Mononuclear cell (primary cell): ENCODE measurements at regions not wholly inside any gene's neighbourhood (a gene's known extent, or its start where the extent isn't known, plus 50 kb on each side); places are given as distances from the start of the nearest gene placed in this dataset.

Experiments used
- H3K27me3 ChIP-seq: 2 replicates; pipeline ENCODE4 v1.6.0; 2011; ENCODE audit warnings: low read length, control low read depth; ENCODE audit not compliant: insufficient read depth
- H3K4me1 ChIP-seq: 2 replicates; pipeline ENCODE4 v1.5.1; 2011; ENCODE audit warnings: mild to moderate bottlenecking, low read length, control low read depth; ENCODE audit not compliant: insufficient read depth
- H3K4me3 ChIP-seq: 2 replicates; pipeline ENCODE4 v1.5.1; 2011; ENCODE audit warnings: mild to moderate bottlenecking, low read length, moderate library complexity
- H3K9me3 ChIP-seq: 2 replicates; pipeline ENCODE4 v1.5.1; 2011; ENCODE audit warnings: low read depth, mild to moderate bottlenecking, control low read depth, low read length

DNA sequence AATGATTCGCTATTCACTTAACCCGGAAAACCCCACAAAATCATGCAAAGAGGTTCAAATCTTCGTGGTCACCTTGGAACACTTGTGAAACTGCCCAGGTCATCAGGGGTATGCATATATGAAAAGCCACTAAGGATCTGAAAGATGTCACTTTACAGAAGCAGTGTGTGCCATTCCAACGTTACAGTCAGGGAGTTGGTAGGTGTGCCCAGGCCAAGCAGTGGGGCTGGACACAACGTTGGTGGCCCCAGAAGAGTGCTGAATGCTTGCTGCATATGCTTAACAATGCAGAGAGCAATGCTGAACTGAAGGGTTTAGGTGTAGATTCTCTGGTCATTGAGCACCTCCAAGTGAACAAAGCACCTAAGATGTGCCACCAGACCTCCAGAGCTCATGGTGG lies 51.1 kb upstream of the EIF5 start:
- peaks cover 50% of the 10 kb centered on the region for H3K27me3 ChIP-seq
- peaks cover 12% of the 10 kb centered on the region for H3K4me1 ChIP-seq
- no peak overlapping the region for H3K4me3 ChIP-seq
- no peaks in the 10 kb centered on the region for H3K9me3 ChIP-seq

DNA sequence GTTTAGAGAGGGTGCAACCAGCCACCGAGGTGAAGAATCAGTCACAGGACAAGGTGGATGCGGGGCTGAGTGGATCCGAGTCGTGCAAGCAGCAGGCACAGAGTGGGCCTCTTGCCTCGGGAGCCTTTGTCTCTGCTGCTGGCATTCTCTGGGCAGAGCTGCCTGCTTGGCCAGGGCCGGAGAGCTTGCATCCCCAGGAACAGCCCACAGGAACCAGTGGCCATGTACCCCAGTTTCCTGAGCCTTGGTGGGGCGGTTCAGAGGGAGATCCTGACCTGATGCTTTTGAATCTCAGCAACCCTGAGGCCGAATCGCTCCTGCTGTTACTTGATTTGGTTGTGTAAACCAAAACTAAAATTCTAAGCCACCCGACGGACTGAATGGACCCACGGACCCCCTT lies 50.1 kb upstream of the EIF5 start:
- H3K4me1 ChIP-seq, result peaks cover 12% of the 10 kb centered on the region
- no peaks in the 10 kb centered on the region for H3K9me3 ChIP-seq
- H3K27me3 ChIP-seq, result peaks cover 45% of the 10 kb centered on the region
- no peak overlapping the region for H3K4me3 ChIP-seq
